ENCODE measurements at regions not wholly inside any gene's neighbourhood (a gene's known extent, or its start where the extent isn't known, plus 50 kb on each side); places are given as distances from the start of the nearest gene placed in this dataset.

- TF ChIP-seq CTCF (conservative IDR thresholded peaks at IDR 0.05; ENCODE audit: low read depth in 2 of 2) (peak; percentile 31 to 35), EZH2phosphoT487 (IDR thresholded peaks at IDR 0.05; ENCODE audit: unreplicated experiment) (no peak), POLR2AphosphoS5 (IDR thresholded peaks at IDR 0.05; ENCODE audit: low read depth) (no peak), ETS1 (IDR thresholded peaks at IDR 0.05) (no peak), STAT1 (IDR thresholded peaks at IDR 0.05; ENCODE audit: unreplicated experiment) (no peak), EZH2 (IDR thresholded peaks at IDR 0.05; ENCODE audit: low read depth, unreplicated experiment) (no peak), NANOG (IDR thresholded peaks at IDR 0.05; ENCODE audit: borderline replicate concordance) (no peak), REST (IDR thresholded peaks at IDR 0.05; ENCODE audit: unreplicated experiment) (no peak), ZNF114 (CRISPR knock-in tag; IDR thresholded peaks at IDR 0.05) (no peak), CREB1 (CRISPR knock-in tag; IDR thresholded peaks at IDR 0.05; ENCODE audit: low read depth) (no peak), ZNF331 (CRISPR knock-in tag; IDR thresholded peaks at IDR 0.05; ENCODE audit: low read depth) (no peak)
Observed at GRCh38 chr5:4065472-4066320, 470.1 kb downstream of the IRX1 start.

Data from GM23338 (cell line).